Mesenchymal stem cell (in vitro differentiated cells and primary cell): ENCODE measurements at regions not wholly inside any gene's neighbourhood (a gene's known extent, or its start where the extent isn't known, plus 50 kb on each side); places are given as distances from the start of the nearest gene placed in this dataset.

Experiments
- DNase-seq: peaks from one replicate; pipeline ENCODE4 v3.0.0-alpha.2; 2013
- H2AFZ ChIP-seq: one replicate; pipeline ENCODE4 v1.6.1; 2013; ENCODE audit warnings: low read depth, mild to moderate bottlenecking, control low read depth, inconsistent platforms, low read length, moderate library complexity
- H2AK5ac ChIP-seq: 2 replicates; pipeline ENCODE4 v1.6.1; 2013; ENCODE audit warnings: low read length, moderate library complexity, mild to moderate bottlenecking, inconsistent platforms; ENCODE audit not compliant: severe bottlenecking
- H2BK120ac ChIP-seq: one replicate; pipeline ENCODE4 v1.6.1; 2013; ENCODE audit warnings: low read depth, mild to moderate bottlenecking, inconsistent platforms, low read length, moderate library complexity
- H2BK12ac ChIP-seq, 2 experiments: one replicate each; pipeline ENCODE4 v1.6.1; 2013; ENCODE audit warnings: inconsistent platforms in 2 of 2, low read length in 2 of 2, mild to moderate bottlenecking in 2 of 2, moderate library complexity in 2 of 2, control low read depth in 1 of 2
- H2BK15ac ChIP-seq: one replicate; pipeline ENCODE4 v1.6.1; 2013; ENCODE audit warnings: mild to moderate bottlenecking, low read depth, inconsistent platforms; ENCODE audit not compliant: poor library complexity, severe bottlenecking
- H2BK5ac ChIP-seq: 2 replicates; pipeline ENCODE4 v1.6.1; 2013; ENCODE audit warnings: low read depth, mild to moderate bottlenecking, low read length, control low read depth, inconsistent platforms; ENCODE audit not compliant: poor library complexity, severe bottlenecking
- H3K14ac ChIP-seq, 2 experiments: one replicate each; pipeline ENCODE4 v1.6.1; 2013; ENCODE audit warnings: inconsistent platforms in 2 of 2, low read length in 2 of 2, control low read depth in 1 of 2, mild to moderate bottlenecking in 1 of 2, moderate library complexity in 1 of 2
- H3K18ac ChIP-seq, 2 experiments: one replicate each; pipeline ENCODE4 v1.6.1; 2013; ENCODE audit warnings: inconsistent platforms in 2 of 2, low read length in 2 of 2, control low read depth in 1 of 2, low read depth in 1 of 2, mild to moderate bottlenecking in 1 of 2
- H3K23ac ChIP-seq, 2 experiments: one replicate each; pipeline ENCODE4 v1.6.1; 2013; ENCODE audit warnings: inconsistent platforms in 2 of 2, low read length in 2 of 2, mild to moderate bottlenecking in 2 of 2, moderate library complexity in 2 of 2, control low read depth in 1 of 2
- H3K27ac ChIP-seq: 2 replicates; pipeline ENCODE4 v1.5.1; 2013; ENCODE audit warnings: mild to moderate bottlenecking, moderate library complexity, low read length, control low read depth, inconsistent platforms; ENCODE audit not compliant: poor library complexity, severe bottlenecking
- H3K27me3 ChIP-seq, 2 experiments: 2 replicates each; pipeline versions ENCODE4 v1.6.1 to v1.7.0; 2013; ENCODE audit warnings: low read length in 2 of 2, mild to moderate bottlenecking in 2 of 2, moderate library complexity in 2 of 2, control low read depth in 1 of 2, inconsistent platforms in 1 of 2; ENCODE audit not compliant: control insufficient read depth in 1 of 2, insufficient read depth in 1 of 2
- H3K36me3 ChIP-seq, 2 experiments: 2 replicates each; pipeline versions ENCODE4 v1.6.1 to v1.7.0; 2013; ENCODE audit warnings: low read length in 2 of 2, control low read depth in 1 of 2, inconsistent platforms in 1 of 2, low read depth in 1 of 2, mild to moderate bottlenecking in 1 of 2; ENCODE audit not compliant: insufficient read depth in 2 of 2, control insufficient read depth in 1 of 2
- H3K4ac ChIP-seq, 2 experiments: one replicate each; pipeline ENCODE4 v1.6.1; 2013; ENCODE audit warnings: inconsistent platforms in 2 of 2, low read length in 2 of 2, mild to moderate bottlenecking in 2 of 2, moderate library complexity in 2 of 2, control low read depth in 1 of 2, low read depth in 1 of 2
- H3K4me1 ChIP-seq: 2 replicates; pipeline ENCODE4 v1.6.1; 2013; ENCODE audit warnings: low read depth, low read length, control low read depth; ENCODE audit not compliant: control insufficient read depth, insufficient read depth
- H3K4me2 ChIP-seq: 2 replicates; pipeline ENCODE4 v1.6.1; 2013; ENCODE audit warnings: low read length, mild to moderate bottlenecking, inconsistent platforms; ENCODE audit not compliant: poor library complexity, severe bottlenecking
- H3K4me3 ChIP-seq, 2 experiments: 2 replicates each; pipeline versions ENCODE4 v1.5.1 to v1.7.0; 2013; ENCODE audit warnings: low read length in 2 of 2, mild to moderate bottlenecking in 2 of 2, control low read depth in 1 of 2, low read depth in 1 of 2; ENCODE audit not compliant: insufficient read depth in 1 of 2
- H3K79me1 ChIP-seq: replicated peaks from 2 replicates; pipeline ENCODE4 v1.6.1; 2013; ENCODE audit warnings: mild to moderate bottlenecking, control low read depth, low read length, inconsistent platforms; ENCODE audit not compliant: poor library complexity, severe bottlenecking
- H3K9ac ChIP-seq: 2 replicates; pipeline ENCODE4 v1.7.0; 2013; ENCODE audit warnings: mild to moderate bottlenecking, low read length, moderate library complexity
- H3K9me3 ChIP-seq: 2 replicates; pipeline ENCODE4 v1.7.0; 2013; ENCODE audit warnings: mild to moderate bottlenecking, low read length; ENCODE audit not compliant: control insufficient read depth
- H4K8ac ChIP-seq: one replicate; pipeline ENCODE4 v1.6.1; 2013; ENCODE audit warnings: inconsistent platforms, mild to moderate bottlenecking, low read length, moderate library complexity
- H4K91ac ChIP-seq: one replicate; pipeline ENCODE4 v1.6.1; 2013; ENCODE audit warnings: mild to moderate bottlenecking, low read length, inconsistent platforms
- WGBS: methylation state at CpG from one replicate; pipeline ENCODE4 v1.1.7; 2013; ENCODE audit warnings: mixed read lengths; 5-methylcytosine and 5-hydroxymethylcytosine counted together

GRCh38 chr3:177537612-177538011 lies 340.3 kb upstream of the TBL1XR1 start:
- no CpG with 5 or more reads among the region's 1 CpG for WGBS
- H3K4me2 ChIP-seq = no peak overlapping the region
- no peaks in the 10 kb centered on the region for H3K9me3 ChIP-seq
- peak overlapping the region; percentile 47 to 77 for H2BK12ac ChIP-seq
- no peaks in the 10 kb centered on the region for H3K79me1 ChIP-seq
- no peak overlapping the region for H2AK5ac ChIP-seq
- H3K4me3 ChIP-seq = no peak overlapping the region
- H4K91ac ChIP-seq = no peak overlapping the region
- H3K36me3 ChIP-seq = no peaks in the 10 kb centered on the region
- no peak overlapping the region for H2BK5ac ChIP-seq
- no peak overlapping the region for H3K23ac ChIP-seq
- peak overlapping the region in 1 of 2 experiments; percentile 82 for H3K18ac ChIP-seq
- no peak overlapping the region for H2BK120ac ChIP-seq
- peak overlapping the region; percentile 82 for H4K8ac ChIP-seq
- peak overlapping the region; percentile 55 for H3K9ac ChIP-seq
- H3K27ac ChIP-seq = no peak overlapping the region
- no peak overlapping the region for H3K14ac ChIP-seq
- H3K27me3 ChIP-seq = no peaks in the 10 kb centered on the region
- peak overlapping the region in 1 of 2 experiments; percentile 37 for H3K4ac ChIP-seq
- H2BK15ac ChIP-seq = no peak overlapping the region
- DNase-seq = no peak
- H2AFZ ChIP-seq = no peak overlapping the region
- H3K4me1 ChIP-seq = no peaks in the 10 kb centered on the region

GRCh38 chr3:177538048-177538749 lies 340.9 kb upstream of the TBL1XR1 start:
- Histone ChIP-seq H2BK15ac (no peak overlapping the region), H3K9me3 (no peaks in the 10 kb centered on the region), H3K18ac (peak overlapping the region in 1 of 2 experiments; percentile 84), H3K4me1 (no peaks in the 10 kb centered on the region), H3K4me2 (no peak overlapping the region), H2BK120ac (no peak overlapping the region), H3K27me3 (no peaks in the 10 kb centered on the region), H3K79me1 (no peaks in the 10 kb centered on the region), H2BK5ac (no peak overlapping the region), H4K91ac (peak overlapping the region; percentile 72), H3K27ac (no peak overlapping the region), H3K14ac (no peak overlapping the region), H3K9ac (peak overlapping the region; percentile 55), H3K23ac (no peak overlapping the region), H2BK12ac (no peak overlapping the region), H3K4ac (no peak overlapping the region), H2AFZ (no peak overlapping the region), H3K36me3 (no peaks in the 10 kb centered on the region), H4K8ac (no peak overlapping the region), H3K4me3 (peak overlapping the region in 1 of 2 experiments; percentile 43), H2AK5ac (no peak overlapping the region)
- DNase-seq = peak; percentile 16
- WGBS = 58% methylated on average over 2 of the region's 4 CpGs

- Histone ChIP-seq H3K9me3 (no peaks in the 10 kb centered on the region), H3K27ac (no peak overlapping the region), H3K9ac (peak overlapping the region; percentile 55), H2BK12ac (no peak overlapping the region), H2BK5ac (no peak overlapping the region), H3K23ac (no peak overlapping the region), H2AFZ (no peak overlapping the region), H2AK5ac (no peak overlapping the region), H3K4me2 (no peak overlapping the region), H3K27me3 (no peaks in the 10 kb centered on the region), H3K4me1 (no peaks in the 10 kb centered on the region), H2BK120ac (no peak overlapping the region), H3K4ac (peak overlapping the region in 1 of 2 experiments; percentile 15), H4K8ac (no peak overlapping the region), H3K79me1 (no peaks in the 10 kb centered on the region), H4K91ac (no peak overlapping the region), H3K18ac (peak overlapping the region; percentile 24 to 76), H3K36me3 (no peaks in the 10 kb centered on the region), H3K14ac (no peak overlapping the region), H2BK15ac (no peak overlapping the region), H3K4me3 (peak overlapping the region in 1 of 2 experiments; percentile 43)
- 53% methylated on average over 8 of the region's 9 CpGs for WGBS
- DNase-seq = peak; percentile 14
Measured at GRCh38 chr3:177538750-177539730, 341.8 kb upstream of the TBL1XR1 start.

- Histone ChIP-seq H2AFZ (no peak overlapping the region), H2BK15ac (no peak overlapping the region), H2BK120ac (no peak overlapping the region), H3K9me3 (no peaks in the 10 kb centered on the region), H3K79me1 (no peaks in the 10 kb centered on the region), H3K23ac (no peak overlapping the region), H3K14ac (no peak overlapping the region), H3K4me1 (no peaks in the 10 kb centered on the region), H3K4me2 (no peak overlapping the region), H3K36me3 (no peaks in the 10 kb centered on the region), H2BK5ac (no peak overlapping the region), H3K27me3 (no peaks in the 10 kb centered on the region), H2AK5ac (no peak overlapping the region), H4K91ac (no peak overlapping the region), H3K4me3 (no peak overlapping the region), H2BK12ac (no peak overlapping the region), H3K4ac (no peak overlapping the region), H4K8ac (no peak overlapping the region), H3K9ac (no peak overlapping the region), H3K27ac (no peak overlapping the region), H3K18ac (no peak overlapping the region)
- 92% methylated on average over 4 of the region's 4 CpGs for WGBS
- no peak for DNase-seq
Measured at GRCh38 chr3:177541541-177541940, 344.3 kb upstream of the TBL1XR1 start.
